Testis (tissue), 2 donors: ENCODE measurements at regions not wholly inside any gene's neighbourhood (a gene's known extent, or its start where the extent isn't known, plus 50 kb on each side); places are given as distances from the start of the nearest gene placed in this dataset.

Source experiments
- POLR2A ChIP-seq: fragments of 450-650 bp; IDR thresholded peaks from one replicate; pipeline ENCODE4 v1.6.1; 2017; ENCODE audit warnings: antibody characterized with exemption, mild to moderate bottlenecking, moderate library complexity
- TF ChIP-seq, protein P1 (sequence below), 3 experiments: fragments of 450-650 bp in 2 of 3; fragments of 200-600 bp in 1 of 3; sonication (generic) in 1 of 3; IDR thresholded peaks; one replicate each; pipeline ENCODE4 v1.5.1; 2016 to 2019; ENCODE audit warnings: antibody characterized with exemption in 3 of 3, mild to moderate bottlenecking in 2 of 3, moderate library complexity in 1 of 3

DNA sequence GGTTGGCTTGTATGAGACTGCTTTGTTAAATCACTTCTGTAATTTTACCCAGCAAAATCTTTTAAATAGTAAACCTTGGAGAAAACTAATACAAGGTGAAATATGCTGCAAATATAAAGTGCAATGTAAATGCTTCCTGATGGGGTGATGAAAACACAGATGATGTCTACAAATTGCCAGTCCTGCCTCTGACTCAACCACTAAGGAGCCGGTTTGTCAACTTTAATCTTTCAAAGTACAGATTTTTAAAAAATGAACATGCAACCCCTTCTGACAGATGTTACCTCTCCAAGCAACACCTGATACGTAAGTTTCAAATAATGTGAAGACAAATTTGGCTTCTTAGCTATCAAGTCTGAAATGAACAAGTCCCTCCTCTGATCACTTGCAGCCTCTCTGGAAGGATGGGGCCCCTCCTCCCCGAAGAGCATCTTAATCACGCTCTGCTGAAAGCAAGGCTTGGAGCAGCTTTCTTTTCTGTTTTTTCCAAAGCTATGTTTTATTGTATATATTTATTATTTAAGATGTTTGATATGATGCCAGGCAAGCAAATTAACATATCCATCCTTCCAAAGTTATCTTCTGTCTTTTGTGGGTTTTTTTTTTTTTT lies 196.0 kb downstream of the MYLK4 start:
- TF ChIP-seq, protein P1, sequence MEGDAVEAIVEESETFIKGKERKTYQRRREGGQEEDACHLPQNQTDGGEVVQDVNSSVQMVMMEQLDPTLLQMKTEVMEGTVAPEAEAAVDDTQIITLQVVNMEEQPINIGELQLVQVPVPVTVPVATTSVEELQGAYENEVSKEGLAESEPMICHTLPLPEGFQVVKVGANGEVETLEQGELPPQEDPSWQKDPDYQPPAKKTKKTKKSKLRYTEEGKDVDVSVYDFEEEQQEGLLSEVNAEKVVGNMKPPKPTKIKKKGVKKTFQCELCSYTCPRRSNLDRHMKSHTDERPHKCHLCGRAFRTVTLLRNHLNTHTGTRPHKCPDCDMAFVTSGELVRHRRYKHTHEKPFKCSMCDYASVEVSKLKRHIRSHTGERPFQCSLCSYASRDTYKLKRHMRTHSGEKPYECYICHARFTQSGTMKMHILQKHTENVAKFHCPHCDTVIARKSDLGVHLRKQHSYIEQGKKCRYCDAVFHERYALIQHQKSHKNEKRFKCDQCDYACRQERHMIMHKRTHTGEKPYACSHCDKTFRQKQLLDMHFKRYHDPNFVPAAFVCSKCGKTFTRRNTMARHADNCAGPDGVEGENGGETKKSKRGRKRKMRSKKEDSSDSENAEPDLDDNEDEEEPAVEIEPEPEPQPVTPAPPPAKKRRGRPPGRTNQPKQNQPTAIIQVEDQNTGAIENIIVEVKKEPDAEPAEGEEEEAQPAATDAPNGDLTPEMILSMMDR (IDR thresholded peaks at IDR 0.05): no peak
- no peak for TF ChIP-seq POLR2A
